ENCODE measurements at regions not wholly inside any gene's neighbourhood (a gene's known extent, or its start where the extent isn't known, plus 50 kb on each side); places are given as distances from the start of the nearest gene placed in this dataset.

GRCh38 chr11:42025121-42025803, 565.8 kb upstream of the LRRC4C start:
- no peak for TF ChIP-seq CTCF (IDR thresholded peaks at IDR 0.05; ENCODE audit: insufficient read depth, low read length)
- no peak for TF ChIP-seq POLR2AphosphoS5 (IDR thresholded peaks at IDR 0.05; ENCODE audit: low read depth)
- TF ChIP-seq REST (IDR thresholded peaks at IDR 0.05; ENCODE audit: insufficient replicate concordance, low read depth) = no peak
- no peak for TF ChIP-seq GABPA (IDR thresholded peaks at IDR 0.05; ENCODE audit: low read depth)
- TF ChIP-seq SPI1 (IDR thresholded peaks at IDR 0.05; ENCODE audit: borderline replicate concordance, low read depth) = no peak
